Suprapubic skin (tissue), 4 donors: ENCODE measurements at regions not wholly inside any gene's neighbourhood (a gene's known extent, or its start where the extent isn't known, plus 50 kb on each side); places are given as distances from the start of the nearest gene placed in this dataset.

Source experiments
- DNase-seq, 2 donors: peaks; one replicate each; pipeline ENCODE4 v3.0.0-alpha.2; 2019; ENCODE audit warnings: low spot score in 2 of 2
- H3K27ac ChIP-seq: fragments of 200-600 bp; sonication (generic); one replicate; pipeline ENCODE4 v1.5.1; 2019
- H3K27me3 ChIP-seq: fragments of 200-600 bp; sonication (generic); one replicate; pipeline ENCODE4 v1.5.1; 2019
- H3K36me3 ChIP-seq: fragments of 200-600 bp; sonication (generic); one replicate; pipeline ENCODE4 v1.5.1; 2019
- H3K4me1 ChIP-seq: fragments of 200-600 bp; sonication (generic); one replicate; pipeline ENCODE4 v1.5.1; 2019
- H3K4me3 ChIP-seq: fragments of 200-600 bp; sonication (generic); one replicate; pipeline ENCODE4 v1.5.1; 2019; ENCODE audit warnings: mild to moderate bottlenecking
- H3K9me3 ChIP-seq: fragments of 200-600 bp; sonication (generic); one replicate; pipeline ENCODE4 v1.5.1; 2019
- CTCF ChIP-seq, 2 donors: fragments of 200-600 bp in 1 of 2; fragments of 450-650 bp in 1 of 2; sonication (generic) in 1 of 2; IDR thresholded peaks; one replicate each; pipeline ENCODE4 v1.5.1; 2016 to 2019; ENCODE audit warnings: antibody characterized with exemption in 2 of 2, mild to moderate bottlenecking in 1 of 2, moderate library complexity in 1 of 2
- EP300 ChIP-seq: sonication (generic); formaldehyde crosslinking; IDR thresholded peaks from one replicate; pipeline ENCODE4 v1.6.1; 2017; ENCODE audit warnings: antibody characterized with exemption
- POLR2A ChIP-seq, 2 donors: fragments of 450-650 bp; IDR thresholded peaks; one replicate each; pipeline ENCODE4 v1.6.1; 2017; ENCODE audit warnings: antibody characterized with exemption in 2 of 2, mild to moderate bottlenecking in 2 of 2, moderate library complexity in 2 of 2
- POLR2AphosphoS5 ChIP-seq, 3 donors: sonication (generic); formaldehyde crosslinking; IDR thresholded peaks; one replicate each; pipeline ENCODE4 v1.6.1; 2017; ENCODE audit warnings: antibody characterized with exemption in 3 of 3
- WGBS: methylation state at CpG from one replicate; pipeline ENCODE4 v1.1.5; 2018; 5-methylcytosine and 5-hydroxymethylcytosine counted together

DNA sequence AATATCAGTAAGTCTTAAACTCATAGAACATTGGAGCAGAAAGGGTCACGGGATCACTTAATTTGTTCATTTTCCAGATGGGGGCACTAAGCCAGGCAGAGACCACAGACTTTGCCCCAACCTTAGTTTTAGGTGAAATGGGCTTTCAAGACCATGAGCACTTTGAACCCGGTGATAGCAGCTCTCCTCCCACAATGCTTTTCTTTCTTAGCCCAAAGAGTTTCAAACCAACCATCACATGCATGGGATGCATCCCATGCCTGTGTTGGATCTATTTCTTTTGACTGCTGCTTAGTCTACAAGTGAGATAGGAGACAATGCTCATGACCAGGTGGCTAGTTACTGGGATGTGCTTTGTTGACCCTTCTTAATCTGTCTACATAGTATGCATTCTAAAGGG lies 240.6 kb downstream of the NUF2 start:
- H3K9me3 ChIP-seq = no peaks in the 10 kb centered on the region
- DNase-seq = no peak
- H3K36me3 ChIP-seq = no peaks in the 10 kb centered on the region
- no peaks in the 10 kb centered on the region for H3K4me1 ChIP-seq
- H3K27me3 ChIP-seq = no peaks in the 10 kb centered on the region
- WGBS = 83% methylated on average over 2 of the region's 2 CpGs
- TF ChIP-seq CTCF (IDR thresholded peaks at IDR 0.05) = no peak
- no peak for TF ChIP-seq POLR2A (IDR thresholded peaks at IDR 0.05)
- H3K4me3 ChIP-seq = no peak overlapping the region
- no peak overlapping the region for H3K27ac ChIP-seq

GRCh38 chr1:163565166-163565565 lies 243.4 kb downstream of the NUF2 start:
- DNase-seq = no peak
- Histone ChIP-seq H3K4me3 (no peak overlapping the region), H3K36me3 (no peaks in the 10 kb centered on the region), H3K4me1 (no peaks in the 10 kb centered on the region), H3K9me3 (no peaks in the 10 kb centered on the region), H3K27me3 (no peaks in the 10 kb centered on the region), H3K27ac (no peak overlapping the region)
- 65% methylated on average over 3 of the region's 3 CpGs for WGBS
- TF ChIP-seq POLR2A (IDR thresholded peaks at IDR 0.05) = no peak
- no peak for TF ChIP-seq POLR2AphosphoS5 (IDR thresholded peaks at IDR 0.05)
- no peak for TF ChIP-seq CTCF (IDR thresholded peaks at IDR 0.05)
- no peak for TF ChIP-seq EP300

GRCh38 chr1:163570071-163570470 lies 248.3 kb downstream of the NUF2 start:
- no peak overlapping the region for H3K27ac ChIP-seq
- no peak overlapping the region for H3K4me3 ChIP-seq
- no peak for TF ChIP-seq POLR2A (IDR thresholded peaks at IDR 0.05)
- no peak for TF ChIP-seq EP300
- no peak for TF ChIP-seq POLR2AphosphoS5 (IDR thresholded peaks at IDR 0.05)
- no peak for TF ChIP-seq CTCF (IDR thresholded peaks at IDR 0.05)
- H3K36me3 ChIP-seq = no peaks in the 10 kb centered on the region
- H3K27me3 ChIP-seq = no peaks in the 10 kb centered on the region
- DNase-seq = no peak
- WGBS = 58% methylated on average over 4 of the region's 4 CpGs
- no peaks in the 10 kb centered on the region for H3K4me1 ChIP-seq
- no peaks in the 10 kb centered on the region for H3K9me3 ChIP-seq

DNA sequence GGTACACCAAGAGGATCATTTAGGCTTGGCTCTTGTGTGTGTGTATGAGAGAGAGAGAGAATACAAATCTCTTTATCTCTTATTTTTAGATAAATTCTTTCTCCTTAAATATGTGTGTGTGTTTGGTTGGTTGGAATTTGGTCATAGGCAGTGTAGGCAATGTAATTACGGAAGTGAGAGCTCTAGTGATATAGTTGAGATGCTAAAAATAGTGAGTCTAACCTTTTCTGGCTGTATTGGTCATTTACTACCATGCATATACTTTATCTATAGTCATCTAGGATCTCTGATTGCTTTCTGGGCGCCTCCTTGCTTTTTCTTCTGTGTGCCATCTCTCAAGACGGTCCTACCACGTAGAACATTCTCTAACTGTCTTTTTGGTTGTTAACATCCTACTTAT lies 250.2 kb downstream of the NUF2 start:
- H3K9me3 ChIP-seq = no peaks in the 10 kb centered on the region
- no peak for TF ChIP-seq POLR2AphosphoS5 (IDR thresholded peaks at IDR 0.05)
- no peak for TF ChIP-seq CTCF (IDR thresholded peaks at IDR 0.05)
- no peak for TF ChIP-seq EP300
- TF ChIP-seq POLR2A (IDR thresholded peaks at IDR 0.05) = no peak
- H3K27me3 ChIP-seq = no peaks in the 10 kb centered on the region
- no peak for DNase-seq
- H3K4me3 ChIP-seq = no peak overlapping the region
- H3K27ac ChIP-seq = no peak overlapping the region
- H3K36me3 ChIP-seq = no peaks in the 10 kb centered on the region
- 84% methylated on average over 4 of the region's 4 CpGs for WGBS
- no peaks in the 10 kb centered on the region for H3K4me1 ChIP-seq

DNA sequence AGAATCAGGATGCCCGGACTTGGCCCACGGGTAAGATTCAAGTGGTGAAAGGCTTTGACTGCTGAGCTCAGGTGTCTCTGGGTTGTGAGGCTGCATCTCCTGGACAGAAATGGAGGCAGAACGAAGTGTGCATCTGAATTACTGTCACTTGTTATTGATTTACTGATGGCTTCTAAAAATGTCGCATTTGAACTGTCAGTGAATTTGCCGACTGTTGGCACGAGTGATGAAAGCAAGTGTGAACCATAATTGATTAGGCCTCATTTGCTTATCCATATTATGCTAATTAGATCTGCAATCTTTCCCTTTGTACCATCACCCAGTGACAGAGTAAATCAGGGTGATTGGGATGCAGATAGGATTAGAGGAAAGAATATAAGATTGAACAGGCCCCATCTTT lies 252.4 kb downstream of the NUF2 start:
- WGBS = 90% methylated on average over 6 of the region's 6 CpGs
- no peaks in the 10 kb centered on the region for H3K27me3 ChIP-seq
- no peak overlapping the region for H3K27ac ChIP-seq
- H3K9me3 ChIP-seq = no peaks in the 10 kb centered on the region
- TF ChIP-seq CTCF (IDR thresholded peaks at IDR 0.05) (no peak), EP300 (no peak), POLR2A (IDR thresholded peaks at IDR 0.05) (no peak)
- H3K4me1 ChIP-seq = no peaks in the 10 kb centered on the region
- H3K4me3 ChIP-seq = no peak overlapping the region
- H3K36me3 ChIP-seq = no peaks in the 10 kb centered on the region
- DNase-seq = no peak
